KMS-11 (cell line): ENCODE measurements at regions not wholly inside any gene's neighbourhood (a gene's known extent, or its start where the extent isn't known, plus 50 kb on each side); places are given as distances from the start of the nearest gene placed in this dataset.

Source experiments
- H2AFZ ChIP-seq: fragments of 200-600 bp; sonication (generic); 2 replicates; pipeline ENCODE4 v1.6.1; 2016; ENCODE audit warnings: antibody characterized with exemption, mixed run types, low read depth
- H3K27ac ChIP-seq: fragments of 200-600 bp; sonication (generic); 2 replicates; pipeline ENCODE4 v1.6.1; 2016; ENCODE audit warnings: mild to moderate bottlenecking, mixed run types
- H3K27me3 ChIP-seq: fragments of 200-600 bp; sonication (generic); 2 replicates; pipeline ENCODE4 v1.6.1; 2017; ENCODE audit warnings: mild to moderate bottlenecking, low read depth, mixed run types, moderate library complexity; ENCODE audit not compliant: insufficient read depth
- H3K36me3 ChIP-seq: fragments of 200-600 bp; sonication (generic); 2 replicates; pipeline ENCODE4 v1.6.1; 2017; ENCODE audit warnings: mild to moderate bottlenecking, mixed run types; ENCODE audit not compliant: insufficient read depth
- H3K4me1 ChIP-seq: fragments of 200-600 bp; sonication (generic); 2 replicates; pipeline ENCODE4 v1.6.1; 2016; ENCODE audit warnings: mild to moderate bottlenecking, low read depth, mixed run types; ENCODE audit not compliant: poor library complexity, severe bottlenecking
- H3K4me2 ChIP-seq: fragments of 200-600 bp; sonication (generic); 2 replicates; pipeline ENCODE4 v1.7.0; 2016; ENCODE audit warnings: mild to moderate bottlenecking, mixed run types
- H3K4me3 ChIP-seq: fragments of 200-600 bp; sonication (generic); IDR thresholded peaks from 2 replicates; pipeline ENCODE4 v1.6.1; 2017; ENCODE audit warnings: low read depth, low read length, mixed read lengths; ENCODE audit not compliant: insufficient read depth
- H3K79me2 ChIP-seq: fragments of 200-600 bp; sonication (generic); 2 replicates; pipeline ENCODE4 v1.6.1; 2016; ENCODE audit warnings: low read depth, mixed run types; ENCODE audit not compliant: insufficient read depth
- H3K9ac ChIP-seq: fragments of 200-600 bp; sonication (generic); 2 replicates; pipeline ENCODE4 v1.6.1; 2016; ENCODE audit warnings: mild to moderate bottlenecking, mixed run types
- H4K20me1 ChIP-seq: fragments of 200-600 bp; sonication (generic); 2 replicates; pipeline ENCODE4 v1.6.1; 2016; ENCODE audit warnings: mild to moderate bottlenecking, mixed run types; ENCODE audit not compliant: insufficient read depth
- TF ChIP-seq, protein P1 (sequence below): fragments of 200-600 bp; sonication (generic); conservative IDR thresholded peaks from 2 replicates; pipeline ENCODE4 v1.6.1; 2017; ENCODE audit warnings: low read depth, mild to moderate bottlenecking, antibody characterized with exemption, low read length, moderate library complexity, mixed read lengths

DNA sequence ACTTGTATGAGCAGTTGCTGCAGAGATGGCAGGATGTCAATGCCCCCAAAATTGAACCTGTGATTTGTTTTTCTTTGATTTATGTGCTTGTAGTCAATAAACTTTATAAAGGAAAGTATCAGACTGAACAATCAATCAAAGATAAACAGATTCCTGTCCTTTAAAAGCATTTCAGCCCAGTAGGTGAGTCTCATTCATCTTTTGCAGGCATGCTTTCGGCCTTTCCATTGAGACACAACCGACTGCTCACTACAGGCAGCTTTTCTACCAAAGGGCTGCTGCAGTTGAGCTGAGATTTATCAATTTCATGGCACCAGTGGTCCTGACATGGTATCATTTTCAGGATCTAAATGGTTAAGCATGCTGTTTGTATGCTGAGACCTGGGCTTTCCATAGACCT lies 513.6 kb upstream of the PTBP2 start:
- no peaks in the 10 kb centered on the region for H3K36me3 ChIP-seq
- H3K27me3 ChIP-seq, result no peaks in the 10 kb centered on the region
- TF ChIP-seq, protein P1, sequence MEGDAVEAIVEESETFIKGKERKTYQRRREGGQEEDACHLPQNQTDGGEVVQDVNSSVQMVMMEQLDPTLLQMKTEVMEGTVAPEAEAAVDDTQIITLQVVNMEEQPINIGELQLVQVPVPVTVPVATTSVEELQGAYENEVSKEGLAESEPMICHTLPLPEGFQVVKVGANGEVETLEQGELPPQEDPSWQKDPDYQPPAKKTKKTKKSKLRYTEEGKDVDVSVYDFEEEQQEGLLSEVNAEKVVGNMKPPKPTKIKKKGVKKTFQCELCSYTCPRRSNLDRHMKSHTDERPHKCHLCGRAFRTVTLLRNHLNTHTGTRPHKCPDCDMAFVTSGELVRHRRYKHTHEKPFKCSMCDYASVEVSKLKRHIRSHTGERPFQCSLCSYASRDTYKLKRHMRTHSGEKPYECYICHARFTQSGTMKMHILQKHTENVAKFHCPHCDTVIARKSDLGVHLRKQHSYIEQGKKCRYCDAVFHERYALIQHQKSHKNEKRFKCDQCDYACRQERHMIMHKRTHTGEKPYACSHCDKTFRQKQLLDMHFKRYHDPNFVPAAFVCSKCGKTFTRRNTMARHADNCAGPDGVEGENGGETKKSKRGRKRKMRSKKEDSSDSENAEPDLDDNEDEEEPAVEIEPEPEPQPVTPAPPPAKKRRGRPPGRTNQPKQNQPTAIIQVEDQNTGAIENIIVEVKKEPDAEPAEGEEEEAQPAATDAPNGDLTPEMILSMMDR, result no peak
- no peak overlapping the region for H3K4me2 ChIP-seq
- no peaks in the 10 kb centered on the region for H3K4me1 ChIP-seq
- no peak overlapping the region for H3K27ac ChIP-seq
- H2AFZ ChIP-seq, result no peak overlapping the region
- H4K20me1 ChIP-seq, result no peaks in the 10 kb centered on the region
- no peak overlapping the region for H3K4me3 ChIP-seq
- H3K9ac ChIP-seq, result no peak overlapping the region
- no peaks in the 10 kb centered on the region for H3K79me2 ChIP-seq

GRCh38 chr1:96208428-96208827 lies 513.2 kb upstream of the PTBP2 start:
- Histone ChIP-seq H3K27me3 (no peaks in the 10 kb centered on the region), H3K79me2 (no peaks in the 10 kb centered on the region), H4K20me1 (no peaks in the 10 kb centered on the region), H3K9ac (no peak overlapping the region), H3K4me1 (no peaks in the 10 kb centered on the region), H3K36me3 (no peaks in the 10 kb centered on the region), H3K4me2 (no peak overlapping the region), H3K4me3 (no peak overlapping the region), H2AFZ (no peak overlapping the region), H3K27ac (no peak overlapping the region)
- TF ChIP-seq, protein P1, result no peak

DNA sequence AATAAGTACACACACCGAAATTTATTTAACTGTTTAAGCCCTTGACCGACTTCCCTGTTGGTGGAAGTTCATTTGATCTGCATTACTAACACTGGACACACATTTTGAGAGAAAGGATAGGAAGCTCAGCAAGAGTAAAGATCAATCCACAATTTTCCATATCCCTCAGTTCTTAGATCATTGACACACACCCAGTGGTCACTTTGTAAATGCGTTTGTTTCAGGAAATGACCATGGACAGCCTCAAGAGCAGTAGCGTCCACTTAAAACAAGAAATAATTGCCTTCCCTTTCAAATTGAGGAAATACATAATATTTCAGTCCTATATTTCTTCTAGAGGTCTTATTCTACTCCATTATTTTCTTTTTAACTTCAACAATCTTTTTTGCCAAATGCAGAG lies 511.5 kb upstream of the PTBP2 start:
- Histone ChIP-seq H4K20me1 (no peaks in the 10 kb centered on the region), H3K36me3 (no peaks in the 10 kb centered on the region), H3K4me3 (no peak overlapping the region), H2AFZ (no peak overlapping the region), H3K9ac (no peak overlapping the region), H3K4me1 (no peaks in the 10 kb centered on the region), H3K27ac (no peak overlapping the region), H3K79me2 (no peaks in the 10 kb centered on the region), H3K4me2 (no peak overlapping the region), H3K27me3 (no peaks in the 10 kb centered on the region)
- TF ChIP-seq, protein P1, result no peak

DNA sequence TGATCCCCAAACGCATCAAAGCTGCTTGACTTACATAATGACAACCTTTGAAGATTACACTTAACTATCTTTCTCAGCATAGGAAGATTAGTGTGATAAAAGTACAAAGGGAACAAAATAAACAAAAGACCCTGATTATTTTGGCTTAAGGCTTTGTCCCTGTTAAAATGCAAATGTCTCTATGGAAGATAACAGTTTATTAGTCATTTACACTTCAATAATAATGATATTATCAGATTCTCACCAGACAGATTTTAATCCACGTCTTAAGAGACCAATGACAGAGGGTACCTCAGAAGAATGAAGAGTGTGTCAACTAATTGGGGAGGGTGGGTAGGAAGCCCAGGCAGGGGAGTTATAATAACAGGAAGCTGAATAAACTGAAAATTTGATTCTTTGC lies 510.4 kb upstream of the PTBP2 start:
- Histone ChIP-seq H3K4me3 (no peak overlapping the region), H3K4me2 (no peak overlapping the region), H4K20me1 (no peaks in the 10 kb centered on the region), H3K36me3 (no peaks in the 10 kb centered on the region), H3K27ac (no peak overlapping the region), H3K27me3 (no peaks in the 10 kb centered on the region), H3K9ac (no peak overlapping the region), H2AFZ (no peak overlapping the region), H3K4me1 (no peaks in the 10 kb centered on the region), H3K79me2 (no peaks in the 10 kb centered on the region)
- TF ChIP-seq, protein P1, result no peak

DNA sequence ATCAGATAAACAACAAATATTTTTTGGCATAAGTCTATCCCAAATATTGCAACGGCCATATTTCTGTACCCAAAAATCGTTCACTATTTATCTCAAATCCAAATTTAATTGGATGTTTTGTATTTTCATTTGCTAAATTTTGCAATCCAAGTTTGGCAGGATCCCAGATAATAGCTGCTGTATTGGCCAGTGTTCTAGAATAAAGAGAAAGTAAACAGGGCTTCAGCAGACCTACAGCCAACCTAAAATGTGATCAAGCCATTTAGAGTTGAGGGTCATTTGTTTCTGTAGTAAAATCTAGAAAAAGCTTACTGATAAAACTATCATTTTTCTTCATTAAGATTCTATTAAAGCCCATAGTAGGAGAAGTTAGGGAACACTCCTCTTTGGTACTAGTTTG lies 506.6 kb upstream of the PTBP2 start:
- H3K79me2 ChIP-seq, result no peaks in the 10 kb centered on the region

More for the DNA sequence above, 506.6 kb upstream of the PTBP2 start:
- TF ChIP-seq, protein P1, result no peak
- H2AFZ ChIP-seq, result no peak overlapping the region
- H3K27me3 ChIP-seq, result no peaks in the 10 kb centered on the region
- H3K9ac ChIP-seq, result no peak overlapping the region
- H3K4me3 ChIP-seq, result no peak overlapping the region
- no peaks in the 10 kb centered on the region for H3K4me1 ChIP-seq
- H3K4me2 ChIP-seq, result no peak overlapping the region
- H3K36me3 ChIP-seq, result no peaks in the 10 kb centered on the region
- H4K20me1 ChIP-seq, result no peaks in the 10 kb centered on the region
- H3K27ac ChIP-seq, result no peak overlapping the region
